Left colon (tissue), 2 donors: ENCODE measurements at regions not wholly inside any gene's neighbourhood (a gene's known extent, or its start where the extent isn't known, plus 50 kb on each side); places are given as distances from the start of the nearest gene placed in this dataset.
"Not testable (repeated sequence)": the region's sequence is repeated elsewhere in the genome, so short reads cannot be mapped to it uniquely, and the experiment has no call there.

Source experiments
- ATAC-seq: fragments of 200-7000 bp; cut with Tn5 transposase; one replicate; pipeline ENCODE4 v1.9.1; 2020; ENCODE audit warnings: mild to moderate bottlenecking, moderate library complexity
- DNase-seq, 2 donors: peaks; one replicate each; pipeline ENCODE4 v3.0.0-alpha.2; 2020
- intact Hi-C, 2 donors: fragments of 100-400 bp; cut with DNase I in 1 of 2; cut with micrococcal nuclease in 1 of 2; formaldehyde crosslinking; loops; one replicate each; pipeline versions ENCODE4 v1.11.2 to v1.14.0; 2022; cut with DNase I, micrococcal nuclease
- donor health status: DM: no; HTN: no; CAD: no.
- donor health status: DM: yes; HTN: yes; CAD: no.

GRCh38 chr7:114150689-114151088 is 231.9 kb upstream of the PPP1R3A start:
- intact Hi-C loops: no loop called here
- DNase-seq: no peak
- ATAC-seq: no peak

DNA sequence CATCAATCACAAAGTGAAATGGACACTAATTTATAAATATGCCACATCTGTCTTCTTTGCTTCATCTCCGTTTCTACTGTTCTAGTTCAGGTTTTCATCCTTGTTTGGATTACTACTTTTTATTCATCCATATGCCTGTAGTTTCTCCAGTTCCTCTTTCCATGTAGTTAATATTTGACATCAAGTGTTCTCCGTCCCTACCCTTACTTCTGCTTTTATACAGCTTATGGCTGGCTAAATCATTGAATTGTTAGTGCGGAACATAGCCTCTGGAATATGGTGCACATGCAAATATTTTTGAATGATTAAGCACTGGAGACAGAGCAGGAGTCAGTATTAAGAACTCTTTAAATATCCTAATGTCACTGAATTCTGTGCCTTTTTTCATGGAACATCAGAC is 230.0 kb upstream of the PPP1R3A start:
- ATAC-seq (peak; percentile 55), DNase-seq (no peak)
- intact Hi-C loops: no loop called here

DNA sequence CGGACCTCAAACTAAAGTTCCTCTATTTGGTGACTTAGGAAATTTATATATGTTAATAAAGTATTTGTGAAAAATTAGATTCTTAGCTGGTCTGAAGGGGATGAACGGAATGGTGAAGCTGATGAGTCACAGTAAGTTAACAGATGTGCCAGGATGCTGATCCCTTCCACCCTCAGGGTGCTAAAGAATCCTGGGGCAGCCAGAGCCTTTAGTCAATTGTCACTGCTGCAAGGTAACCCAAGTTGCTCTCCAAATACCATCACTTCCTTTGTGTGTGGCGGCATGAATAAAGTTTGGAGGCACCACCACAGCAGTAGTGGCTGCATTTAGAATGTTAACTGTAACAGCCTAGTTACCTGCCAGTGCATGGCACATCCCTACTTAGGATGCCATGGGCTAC is 222.6 kb upstream of the PPP1R3A start:
- DNase-seq (no peak), ATAC-seq (no peak)
- intact Hi-C loops: no loop called here

- no peak for DNase-seq
- ATAC-seq: no peak
- intact Hi-C loops: no loop called here
These were observed 221.8 kb upstream of the PPP1R3A start for GRCh38 chr7:114140561-114140960.

- ATAC-seq, intact Hi-C loops, DNase-seq: not testable (repeated sequence)
These were observed 220.9 kb upstream of the PPP1R3A start for GRCh38 chr7:114139690-114140089.

DNA sequence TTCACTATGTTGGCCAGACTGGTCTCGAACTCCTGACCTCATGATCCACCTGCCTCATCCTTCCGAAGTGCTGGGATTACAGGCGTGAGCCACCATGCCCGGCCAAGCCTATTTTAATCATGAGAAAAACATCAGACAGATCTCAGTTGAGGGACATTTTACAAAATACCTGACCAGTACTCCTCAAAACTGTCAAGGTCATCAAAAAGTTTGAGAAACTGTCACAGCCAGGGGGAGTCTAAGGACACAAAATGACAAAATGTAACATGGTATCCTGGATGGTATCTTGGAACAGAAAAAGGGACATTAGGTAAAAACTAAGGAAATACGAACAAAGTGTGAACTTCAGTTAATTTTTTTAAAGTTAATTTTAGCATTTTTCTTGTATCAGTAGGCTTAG is 219.8 kb upstream of the PPP1R3A start:
- DNase-seq (no peak), ATAC-seq (no peak)
- intact Hi-C loops: no loop called here

- DNase-seq (no peak), ATAC-seq (no peak)
- intact Hi-C loops: no loop called here
These were observed 214.9 kb upstream of the PPP1R3A start for GRCh38 chr7:114133717-114134116.

DNA sequence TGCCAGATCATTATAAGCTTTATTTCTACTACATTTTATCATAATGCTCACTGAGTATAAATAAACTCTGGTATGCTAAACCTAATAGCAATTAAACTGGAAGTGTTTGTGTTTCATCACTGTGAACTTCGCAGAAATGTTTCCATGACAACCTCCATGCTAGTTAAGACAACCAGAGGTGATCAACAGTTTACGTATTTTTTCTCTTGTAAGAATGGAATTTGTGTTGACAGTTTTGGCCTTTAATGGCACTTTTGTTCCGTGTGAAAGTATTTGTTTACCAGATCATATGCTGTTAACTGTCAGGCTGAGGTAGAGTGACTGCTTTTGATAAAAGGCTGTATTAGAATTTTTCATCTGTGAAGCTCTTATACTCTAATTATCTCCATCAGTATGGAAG is 212.1 kb upstream of the PPP1R3A start:
- no peak for DNase-seq
- intact Hi-C loops: no loop called here
- no peak for ATAC-seq

DNA sequence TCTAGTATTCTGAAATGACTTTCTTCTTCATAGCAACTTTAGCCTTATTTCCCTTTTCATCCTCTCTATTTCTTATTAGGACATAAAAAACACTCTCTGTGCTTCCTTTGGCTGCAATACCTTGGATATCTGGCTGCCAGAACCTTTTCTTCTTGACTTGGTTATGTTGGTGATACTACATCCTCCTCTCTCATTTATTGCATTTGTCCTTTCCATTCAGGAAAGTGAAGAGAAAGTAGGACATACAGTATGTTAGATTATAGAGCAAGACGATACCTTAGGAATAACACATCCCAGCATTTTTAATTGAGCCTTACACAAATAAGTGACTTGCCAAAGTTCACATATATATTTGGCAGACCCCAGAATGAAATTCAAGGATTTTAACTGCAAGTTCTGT is 210.1 kb upstream of the PPP1R3A start:
- intact Hi-C loops: no loop called here
- ATAC-seq (no peak), DNase-seq (no peak)

DNA sequence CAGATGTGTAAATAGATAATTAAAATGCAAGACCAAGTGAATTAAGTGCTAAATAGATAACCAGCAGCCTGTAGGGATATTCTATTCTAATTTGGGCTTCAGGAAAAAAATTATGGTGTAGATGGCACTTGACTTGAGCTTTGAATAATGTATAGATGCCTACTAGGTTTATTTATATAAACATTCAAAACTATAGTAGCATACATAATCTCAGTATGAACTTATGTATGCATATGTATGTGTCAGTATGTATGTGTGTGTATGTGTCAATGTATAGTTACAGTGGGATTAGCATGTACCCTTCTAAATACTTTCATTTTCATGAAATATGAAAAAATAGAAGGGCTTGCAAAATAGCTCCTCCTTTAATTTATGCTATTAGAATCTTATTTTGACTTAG is 207.3 kb upstream of the PPP1R3A start:
- ATAC-seq (no peak), DNase-seq (no peak)
- intact Hi-C loops: no loop called here

- ATAC-seq (no peak), DNase-seq (no peak)
- intact Hi-C loops: no loop called here
These were observed 194.0 kb upstream of the PPP1R3A start for GRCh38 chr7:114112806-114113205.

GRCh38 chr7:114110666-114111065 is 191.9 kb upstream of the PPP1R3A start:
- intact Hi-C loops: no loop called here
- no peak for DNase-seq
- ATAC-seq: no peak

DNA sequence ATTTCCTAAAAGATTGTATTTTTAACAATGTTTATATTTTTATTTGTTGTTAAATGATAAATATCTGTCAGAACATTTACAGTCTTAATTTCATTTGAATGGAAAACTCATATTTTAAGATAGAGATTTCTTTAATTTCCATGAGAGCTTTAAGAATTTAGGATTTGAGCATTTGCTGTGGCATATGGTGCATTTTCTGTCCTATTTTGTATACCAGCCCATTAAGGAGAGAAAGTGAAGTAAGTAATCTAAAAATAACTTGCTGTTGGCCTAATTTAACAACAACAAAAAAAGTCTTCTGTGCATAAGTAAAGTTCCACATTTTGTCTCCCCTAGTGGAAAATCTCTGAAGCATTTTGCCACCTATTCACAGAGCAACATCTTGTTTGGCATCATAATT is 190.9 kb upstream of the PPP1R3A start:
- DNase-seq (no peak), ATAC-seq (no peak)
- intact Hi-C loops: no loop called here

- DNase-seq: no peak
- intact Hi-C loops: no loop called here
- no peak for ATAC-seq
These were observed 190.5 kb upstream of the PPP1R3A start for GRCh38 chr7:114109304-114109703.

GRCh38 chr7:114108510-114108909 is 189.7 kb upstream of the PPP1R3A start:
- DNase-seq: no peak
- intact Hi-C loops: no loop called here
- no peak for ATAC-seq

GRCh38 chr7:114107522-114107921 is 188.7 kb upstream of the PPP1R3A start:
- intact Hi-C loops: no loop called here
- ATAC-seq (no peak), DNase-seq (no peak)

GRCh38 chr7:114104035-114104434 is 185.2 kb upstream of the PPP1R3A start:
- ATAC-seq: no peak
- DNase-seq: no peak
- intact Hi-C loops: no loop called here

GRCh38 chr7:114102996-114103395 is 184.2 kb upstream of the PPP1R3A start:
- DNase-seq (no peak), ATAC-seq (no peak)
- intact Hi-C loops: no loop called here

GRCh38 chr7:114102131-114102530 is 183.3 kb upstream of the PPP1R3A start:
- intact Hi-C loops: no loop called here
- ATAC-seq (no peak), DNase-seq (no peak)

DNA sequence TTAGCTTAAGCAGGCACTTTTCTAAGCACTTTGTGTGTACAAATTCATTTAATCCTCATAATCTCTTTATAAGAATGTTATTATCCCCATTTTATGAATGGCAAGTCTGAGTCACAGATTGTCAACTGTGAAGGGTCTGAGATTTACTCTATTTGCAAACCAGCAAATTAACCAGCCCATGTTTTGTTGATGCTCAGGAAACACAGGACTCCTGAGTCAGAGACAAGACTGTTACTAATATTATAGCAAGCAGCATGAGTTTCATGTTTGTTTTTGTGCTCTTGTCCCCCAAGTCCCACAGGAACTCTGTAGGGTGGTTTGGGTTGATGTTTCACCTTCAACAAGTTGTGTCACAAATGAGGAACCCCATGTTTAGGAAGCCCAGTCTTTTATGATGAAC is 182.0 kb upstream of the PPP1R3A start:
- DNase-seq: no peak
- intact Hi-C loops: no loop called here
- no peak for ATAC-seq

- ATAC-seq (no peak), DNase-seq (no peak)
- intact Hi-C loops: no loop called here
These were observed 180.5 kb upstream of the PPP1R3A start for GRCh38 chr7:114099337-114099736.

- no peak for DNase-seq
- no peak for ATAC-seq
- intact Hi-C loops: no loop called here
These were observed 177.1 kb upstream of the PPP1R3A start for GRCh38 chr7:114095885-114096284.
